Ectodermal cell (in vitro differentiated cells): ENCODE measurements at regions not wholly inside any gene's neighbourhood (a gene's known extent, or its start where the extent isn't known, plus 50 kb on each side); places are given as distances from the start of the nearest gene placed in this dataset.
"Not testable (repeated sequence)": the region's sequence is repeated elsewhere in the genome, so short reads cannot be mapped to it uniquely, and the experiment has no call there.

Experiments used
- H3K27ac ChIP-seq: 2 replicates; pipeline ENCODE4 v1.7.0; 2013; ENCODE audit warnings: mild to moderate bottlenecking, low read depth, low read length; ENCODE audit not compliant: insufficient read depth, poor library complexity, severe bottlenecking
- H3K27me3 ChIP-seq: 2 replicates; pipeline ENCODE4 v1.7.0; 2013; ENCODE audit warnings: mild to moderate bottlenecking, low read length; ENCODE audit not compliant: insufficient read depth, control insufficient read depth, poor library complexity, severe bottlenecking
- H3K36me3 ChIP-seq: one replicate; pipeline ENCODE4 v1.7.0; 2013; ENCODE audit warnings: low read length; ENCODE audit not compliant: control insufficient read depth, insufficient read depth
- H3K4me1 ChIP-seq: one replicate; pipeline ENCODE4 v1.7.0; 2013; ENCODE audit warnings: low read length; ENCODE audit not compliant: control insufficient read depth, insufficient read depth
- H3K4me3 ChIP-seq: 2 replicates; pipeline ENCODE4 v1.7.0; 2013; ENCODE audit warnings: low read depth, low read length, control low read depth; ENCODE audit not compliant: insufficient read depth
- H3K9me3 ChIP-seq: 2 replicates; pipeline ENCODE4 v1.7.0; 2013; ENCODE audit warnings: mild to moderate bottlenecking, low read length, moderate library complexity; ENCODE audit not compliant: control insufficient read depth
- WGBS, 2 experiments: methylation state at CpG; one replicate each; pipeline ENCODE4 v1.1.7; 2013; ENCODE audit warnings: missing lambda C conversion rate in 2 of 2; 5-methylcytosine and 5-hydroxymethylcytosine counted together

- Histone ChIP-seq H3K4me3 (no peak overlapping the region), H3K4me1 (no peaks in the 10 kb centered on the region), H3K27ac (no peak overlapping the region), H3K9me3 (no peaks in the 10 kb centered on the region), H3K36me3 (no peaks in the 10 kb centered on the region), H3K27me3 (peaks cover 10% of the 10 kb centered on the region)
- 92 to 96% methylated on average over 14 of the region's 15 CpGs for WGBS, 2 experiments
Observed at GRCh38 chr4:129246910-129247461, 151.0 kb downstream of the C4orf33 start.

- Histone ChIP-seq H3K27me3 (peaks cover 10% of the 10 kb centered on the region), H3K4me1 (no peaks in the 10 kb centered on the region), H3K9me3 (no peaks in the 10 kb centered on the region), H3K36me3 (no peaks in the 10 kb centered on the region), H3K4me3 (no peak overlapping the region), H3K27ac (no peak overlapping the region)
- WGBS, 2 experiments = 92 to 100% methylated on average over 1 of the region's 1 CpG
Observed at GRCh38 chr4:129248621-129249020, 152.7 kb downstream of the C4orf33 start.

- no peak overlapping the region for H3K27ac ChIP-seq
- no peaks in the 10 kb centered on the region for H3K27me3 ChIP-seq
- H3K4me1 ChIP-seq = no peaks in the 10 kb centered on the region
- H3K4me3 ChIP-seq = no peak overlapping the region
- H3K9me3 ChIP-seq = no peaks in the 10 kb centered on the region
- no peaks in the 10 kb centered on the region for H3K36me3 ChIP-seq
Observed at GRCh38 chr4:129254126-129254525, 158.2 kb downstream of the C4orf33 start.

GRCh38 chr4:129254526-129254925 is 158.6 kb downstream of the C4orf33 start:
- H3K27ac ChIP-seq = no peak overlapping the region

GRCh38 chr4:129261584-129261983 is 165.6 kb downstream of the C4orf33 start:
- H3K9me3 ChIP-seq = no peaks in the 10 kb centered on the region
- H3K27ac ChIP-seq = no peak overlapping the region
- no peak overlapping the region for H3K4me3 ChIP-seq
- WGBS, 2 experiments = 87 to 90% methylated on average over 2 of the region's 2 CpGs
- H3K27me3 ChIP-seq = no peaks in the 10 kb centered on the region
- H3K36me3 ChIP-seq = no peaks in the 10 kb centered on the region
- H3K4me1 ChIP-seq = no peaks in the 10 kb centered on the region

More at GRCh38 chr4:129254526-129254925, 158.6 kb downstream of the C4orf33 start:
- Histone ChIP-seq H3K4me3 (no peak overlapping the region), H3K27me3 (no peaks in the 10 kb centered on the region), H3K36me3 (no peaks in the 10 kb centered on the region), H3K9me3 (no peaks in the 10 kb centered on the region), H3K4me1 (no peaks in the 10 kb centered on the region)

GRCh38 chr4:129264008-129264657 is 168.2 kb downstream of the C4orf33 start:
- Histone ChIP-seq H3K4me1 (no peaks in the 10 kb centered on the region), H3K9me3 (no peaks in the 10 kb centered on the region), H3K27me3 (no peaks in the 10 kb centered on the region), H3K4me3 (no peak overlapping the region), H3K27ac (no peak overlapping the region), H3K36me3 (no peaks in the 10 kb centered on the region)
- 94 to 97% methylated on average over 1 of the region's 1 CpG for WGBS, 2 experiments

- WGBS, 2 experiments = 32 to 56% methylated on average over 1 of the region's 1 CpG
- H3K27me3 ChIP-seq = no peaks in the 10 kb centered on the region
- H3K9me3 ChIP-seq = no peaks in the 10 kb centered on the region
- no peaks in the 10 kb centered on the region for H3K36me3 ChIP-seq
- no peak overlapping the region for H3K27ac ChIP-seq
- H3K4me1 ChIP-seq = no peaks in the 10 kb centered on the region
- H3K4me3 ChIP-seq = no peak overlapping the region
Observed at GRCh38 chr4:129278868-129279267, 182.9 kb downstream of the C4orf33 start.

- Histone ChIP-seq H3K36me3 (no peaks in the 10 kb centered on the region), H3K27me3 (no peaks in the 10 kb centered on the region), H3K9me3 (no peaks in the 10 kb centered on the region), H3K4me1 (no peaks in the 10 kb centered on the region), H3K27ac (no peak overlapping the region), H3K4me3 (no peak overlapping the region)
Observed at GRCh38 chr4:129282293-129282692, 186.3 kb downstream of the C4orf33 start.

GRCh38 chr4:129292194-129292593 is 196.2 kb downstream of the C4orf33 start:
- WGBS, 2 experiments = 64 to 67% methylated on average over 4 of the region's 4 CpGs
- not testable (repeated sequence) for H3K27ac ChIP-seq, H3K27me3 ChIP-seq, H3K4me1 ChIP-seq, H3K4me3 ChIP-seq, H3K36me3 ChIP-seq, H3K9me3 ChIP-seq

GRCh38 chr4:129314781-129315180 is 218.8 kb downstream of the C4orf33 start:
- Histone ChIP-seq H3K9me3 (no peaks in the 10 kb centered on the region), H3K4me1 (no peaks in the 10 kb centered on the region), H3K4me3 (no peak overlapping the region), H3K27me3 (no peaks in the 10 kb centered on the region), H3K36me3 (no peaks in the 10 kb centered on the region), H3K27ac (no peak overlapping the region)
- 100% methylated on average over 1 to 2 of the region's 2 CpGs for WGBS, 2 experiments

GRCh38 chr4:129322920-129323319 is 227.0 kb downstream of the C4orf33 start:
- H3K9me3 ChIP-seq = no peaks in the 10 kb centered on the region
- WGBS, 2 experiments = 0 to 7% methylated on average over 3 to 4 of the region's 4 CpGs
- H3K4me3 ChIP-seq = no peak overlapping the region
- H3K4me1 ChIP-seq = no peaks in the 10 kb centered on the region
- H3K27me3 ChIP-seq = no peaks in the 10 kb centered on the region
- no peak overlapping the region for H3K27ac ChIP-seq
- H3K36me3 ChIP-seq = no peaks in the 10 kb centered on the region
